Esophagus squamous epithelium (tissue), 5 donors: ENCODE measurements at regions not wholly inside any gene's neighbourhood (a gene's known extent, or its start where the extent isn't known, plus 50 kb on each side); places are given as distances from the start of the nearest gene placed in this dataset.

Experiments
- DNase-seq: peaks from one replicate; lab custom pipeline; 2025; lab: John Stamatoyannopoulos, UW
- H3K27ac ChIP-seq, 4 donors: fragments of 200-600 bp; sonication (generic); one replicate each; pipeline ENCODE4 v1.5.1; 2016 to 2019; ENCODE audit warnings: mild to moderate bottlenecking in 1 of 4
- H3K27me3 ChIP-seq, 4 donors: fragments of 200-600 bp; sonication (generic); 1 replicate in 3 of 4; 2 replicates in 1 of 4; pipeline versions ENCODE4 v1.5.1 to v1.6.0; 2017 to 2021; ENCODE audit warnings: antibody characterized with exemption in 1 of 4
- H3K36me3 ChIP-seq, 3 donors: fragments of 200-600 bp; sonication (generic); one replicate each; pipeline ENCODE4 v1.5.1; 2016 to 2019
- H3K4me1 ChIP-seq, 3 donors: fragments of 200-600 bp; sonication (generic); one replicate each; pipeline ENCODE4 v1.5.1; 2017 to 2019
- H3K4me3 ChIP-seq, 4 donors: fragments of 200-600 bp; sonication (generic); 1 replicate in 3 of 4; 2 replicates in 1 of 4; pipeline ENCODE4 v1.5.1; 2016 to 2019; ENCODE audit warnings: mild to moderate bottlenecking in 2 of 4, moderate library complexity in 1 of 4
- H3K9me3 ChIP-seq, 3 donors: fragments of 200-600 bp; sonication (generic); one replicate each; pipeline ENCODE4 v1.5.1; 2016 to 2019
- CTCF ChIP-seq, 6 experiments: fragments of 450-650 bp in 4 of 6; fragments of 200-600 bp in 2 of 6; sonication (generic) in 2 of 6; IDR thresholded peaks; one replicate each; pipeline ENCODE4 v1.5.1; 2016 to 2019; ENCODE audit warnings: antibody characterized with exemption in 6 of 6, mild to moderate bottlenecking in 4 of 6, moderate library complexity in 4 of 6
- POLR2A ChIP-seq, 4 donors: fragments of 450-650 bp; IDR thresholded peaks; one replicate each; pipeline ENCODE4 v1.6.1; 2017; ENCODE audit warnings: antibody characterized with exemption in 4 of 4, mild to moderate bottlenecking in 4 of 4, moderate library complexity in 3 of 4
- WGBS, 2 donors: methylation state at CpG; one replicate each; pipeline ENCODE4 v1.1.5; 2018; 5-methylcytosine and 5-hydroxymethylcytosine counted together
- intact Hi-C: fragments of 100-400 bp; cut with DNase I; formaldehyde crosslinking; loops from one replicate; pipeline ENCODE4 v1.15.0; 2022
- donor health status: DM: yes; HTN: yes; CAD: no.

- H3K4me1 ChIP-seq = no peaks in the 10 kb centered on the region
- WGBS, 2 donors = 77 to 80% methylated on average over 3 of the region's 3 CpGs
- intact Hi-C loops = no loop called here
- no peaks in the 10 kb centered on the region for H3K27me3 ChIP-seq
- no peaks in the 10 kb centered on the region for H3K36me3 ChIP-seq
- H3K4me3 ChIP-seq = no peak overlapping the region
- no peak overlapping the region for H3K27ac ChIP-seq
- TF ChIP-seq CTCF (IDR thresholded peaks at IDR 0.05) (no peak), POLR2A (IDR thresholded peaks at IDR 0.05) (no peak)
- H3K9me3 ChIP-seq = no peaks in the 10 kb centered on the region
- no peak for DNase-seq
Measured at GRCh38 chr11:38332046-38332445, 1734.0 kb upstream of the RAG2 start.

GRCh38 chr11:38330578-38330977 is 1732.5 kb upstream of the RAG2 start:
- H3K36me3 ChIP-seq = no peaks in the 10 kb centered on the region
- DNase-seq = no peak
- no peaks in the 10 kb centered on the region for H3K9me3 ChIP-seq
- no peak overlapping the region for H3K4me3 ChIP-seq
- intact Hi-C loops = no loop called here
- 31 to 58% methylated on average over 3 of the region's 3 CpGs for WGBS, 2 donors
- H3K27ac ChIP-seq = no peak overlapping the region
- H3K4me1 ChIP-seq = no peaks in the 10 kb centered on the region
- H3K27me3 ChIP-seq = no peaks in the 10 kb centered on the region
- TF ChIP-seq CTCF (IDR thresholded peaks at IDR 0.05) = no peak

GRCh38 chr11:38323961-38324761 is 1726.1 kb upstream of the RAG2 start:
- H3K4me3 ChIP-seq = no peak overlapping the region
- intact Hi-C loops = no loop called here
- no peaks in the 10 kb centered on the region for H3K4me1 ChIP-seq
- H3K36me3 ChIP-seq = no peaks in the 10 kb centered on the region
- peaks cover 0 to 8% (median 0%) of the 10 kb centered on the region in 3 donors for H3K9me3 ChIP-seq
- no peak for DNase-seq
- H3K27me3 ChIP-seq = no peaks in the 10 kb centered on the region
- WGBS, 2 donors = 15 to 38% methylated on average over 3 of the region's 3 CpGs
- H3K27ac ChIP-seq = no peak overlapping the region
- no peak for TF ChIP-seq CTCF (IDR thresholded peaks at IDR 0.05)
- no peak for TF ChIP-seq POLR2A (IDR thresholded peaks at IDR 0.05)

- no peaks in the 10 kb centered on the region for H3K4me1 ChIP-seq
- no peak for TF ChIP-seq POLR2A (IDR thresholded peaks at IDR 0.05)
- TF ChIP-seq CTCF (IDR thresholded peaks at IDR 0.05) = no peak
- 88% methylated on average over 1 of the region's 1 CpG; no CpG with 5 or more reads in 1 of the 2 donors for WGBS, 2 donors
- DNase-seq = no peak
- H3K36me3 ChIP-seq = no peaks in the 10 kb centered on the region
- H3K9me3 ChIP-seq = peaks cover 0 to 26% (median 12%) of the 10 kb centered on the region in 3 donors
- no peak overlapping the region for H3K4me3 ChIP-seq
- intact Hi-C loops = no loop called here
- H3K27me3 ChIP-seq = no peaks in the 10 kb centered on the region
- H3K27ac ChIP-seq = no peak overlapping the region
Measured at GRCh38 chr11:38315151-38315550, 1717.1 kb upstream of the RAG2 start.

- TF ChIP-seq POLR2A (IDR thresholded peaks at IDR 0.05) (no peak), CTCF (IDR thresholded peaks at IDR 0.05) (no peak)
- intact Hi-C loops = no loop called here
- no peak for DNase-seq
- H3K9me3 ChIP-seq = peaks cover 0 to 3% (median 0%) of the 10 kb centered on the region in 3 donors
- H3K36me3 ChIP-seq = no peaks in the 10 kb centered on the region
- H3K4me1 ChIP-seq = no peaks in the 10 kb centered on the region
- no peaks in the 10 kb centered on the region for H3K27me3 ChIP-seq
- H3K4me3 ChIP-seq = no peak overlapping the region
- WGBS, 2 donors = 57 to 82% methylated on average over 1 of the region's 1 CpG
- H3K27ac ChIP-seq = no peak overlapping the region
Measured at GRCh38 chr11:38307455-38307854, 1709.4 kb upstream of the RAG2 start.
